ENCODE measurements at regions not wholly inside any gene's neighbourhood (a gene's known extent, or its start where the extent isn't known, plus 50 kb on each side); places are given as distances from the start of the nearest gene placed in this dataset.

GRCh38 chr5:71873191-71873591, 154.1 kb downstream of the CARTPT start:
- Histone ChIP-seq H3K27me3 (ENCODE audit: insufficient read depth, low read length) (no peaks in the 10 kb centered on the region), H3K9ac (ENCODE audit: low read depth, low read length) (no peak overlapping the region), H3K4me1 (ENCODE audit: insufficient read depth, low read length) (no peaks in the 10 kb centered on the region), H3K27ac (ENCODE audit: low read length) (no peak overlapping the region), H3K36me3 (ENCODE audit: insufficient read depth, low read depth, low read length) (no peaks in the 10 kb centered on the region), H3K4me3 (ENCODE audit: low read length) (no peak overlapping the region), H3K9me3 (ENCODE audit: insufficient read depth, low read depth, low read length) (no peaks in the 10 kb centered on the region)

DNA sequence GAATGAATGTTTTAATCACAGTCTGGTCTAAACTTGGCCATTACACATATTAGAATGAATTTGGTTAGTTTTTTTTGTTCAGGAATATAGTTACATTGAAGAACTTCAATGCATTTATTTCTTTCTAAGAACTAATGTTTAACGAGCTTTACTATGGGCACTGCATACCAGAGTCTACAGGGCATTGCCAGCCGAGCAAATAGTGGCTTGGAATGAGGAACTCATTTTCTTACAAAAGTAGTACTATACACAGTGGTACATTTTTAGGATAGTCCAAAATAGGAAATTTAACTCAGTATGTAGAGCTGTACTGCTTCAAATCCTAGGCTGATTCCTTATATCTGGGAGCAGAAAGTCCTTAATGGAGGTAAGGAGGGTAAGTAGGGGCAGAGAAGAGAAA, 155.4 kb downstream of the CARTPT start:
- Histone ChIP-seq H3K36me3 (ENCODE audit: insufficient read depth, low read depth, low read length) (no peaks in the 10 kb centered on the region), H3K27ac (ENCODE audit: low read length) (no peak overlapping the region), H3K4me1 (ENCODE audit: insufficient read depth, low read length) (no peaks in the 10 kb centered on the region), H3K27me3 (ENCODE audit: insufficient read depth, low read length) (no peaks in the 10 kb centered on the region), H3K9ac (ENCODE audit: low read depth, low read length) (no peak overlapping the region), H3K4me3 (ENCODE audit: low read length) (no peak overlapping the region), H3K9me3 (ENCODE audit: insufficient read depth, low read depth, low read length) (no peaks in the 10 kb centered on the region)

DNA sequence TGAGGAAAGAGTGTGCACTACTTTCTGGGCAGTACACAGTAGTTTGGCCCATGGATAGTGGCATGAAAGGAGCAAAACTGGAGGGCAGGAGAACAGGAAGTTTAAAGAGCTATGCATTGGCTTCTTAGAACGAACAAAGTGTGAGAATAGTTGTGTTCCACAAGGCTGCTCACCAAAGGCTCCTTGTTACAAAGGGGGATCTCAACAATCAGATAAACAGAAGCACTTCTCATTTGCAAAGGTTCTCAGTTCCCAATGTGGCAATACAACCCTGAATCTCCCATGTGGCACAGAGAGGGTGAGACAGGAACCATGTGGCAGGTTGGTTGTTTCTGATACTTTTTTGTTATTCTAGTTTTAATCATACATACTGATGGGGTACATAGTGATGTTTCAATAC, 158.4 kb downstream of the CARTPT start:
- H3K36me3 ChIP-seq (ENCODE audit: insufficient read depth, low read depth, low read length): no peaks in the 10 kb centered on the region
- no peaks in the 10 kb centered on the region for H3K4me1 ChIP-seq (ENCODE audit: insufficient read depth, low read length)
- H3K4me3 ChIP-seq (ENCODE audit: low read length): no peak overlapping the region

GRCh38 chr5:71880536-71880935, 161.5 kb downstream of the CARTPT start:
- Histone ChIP-seq H3K9me3 (ENCODE audit: insufficient read depth, low read depth, low read length) (no peaks in the 10 kb centered on the region), H3K4me1 (ENCODE audit: insufficient read depth, low read length) (no peaks in the 10 kb centered on the region), H3K4me3 (ENCODE audit: low read length) (no peak overlapping the region), H3K27ac (ENCODE audit: low read length) (no peak overlapping the region), H3K27me3 (ENCODE audit: insufficient read depth, low read length) (no peaks in the 10 kb centered on the region), H3K36me3 (ENCODE audit: insufficient read depth, low read depth, low read length) (no peaks in the 10 kb centered on the region), H3K9ac (ENCODE audit: low read depth, low read length) (no peak overlapping the region)

More for the DNA sequence above, 158.4 kb downstream of the CARTPT start:
- H3K9ac ChIP-seq (ENCODE audit: low read depth, low read length): no peak overlapping the region
- H3K27ac ChIP-seq (ENCODE audit: low read length): no peak overlapping the region
- H3K9me3 ChIP-seq (ENCODE audit: insufficient read depth, low read depth, low read length): no peaks in the 10 kb centered on the region
- H3K27me3 ChIP-seq (ENCODE audit: insufficient read depth, low read length): no peaks in the 10 kb centered on the region

GRCh38 chr5:71882826-71883741, 164.0 kb downstream of the CARTPT start:
- Histone ChIP-seq H3K36me3 (ENCODE audit: insufficient read depth, low read depth, low read length) (no peaks in the 10 kb centered on the region), H3K27ac (ENCODE audit: low read length) (no peak overlapping the region), H3K9ac (ENCODE audit: low read depth, low read length) (no peak overlapping the region), H3K4me1 (ENCODE audit: insufficient read depth, low read length) (no peaks in the 10 kb centered on the region), H3K27me3 (ENCODE audit: insufficient read depth, low read length) (no peaks in the 10 kb centered on the region), H3K9me3 (ENCODE audit: insufficient read depth, low read depth, low read length) (no peaks in the 10 kb centered on the region), H3K4me3 (ENCODE audit: low read length) (no peak overlapping the region)

DNA sequence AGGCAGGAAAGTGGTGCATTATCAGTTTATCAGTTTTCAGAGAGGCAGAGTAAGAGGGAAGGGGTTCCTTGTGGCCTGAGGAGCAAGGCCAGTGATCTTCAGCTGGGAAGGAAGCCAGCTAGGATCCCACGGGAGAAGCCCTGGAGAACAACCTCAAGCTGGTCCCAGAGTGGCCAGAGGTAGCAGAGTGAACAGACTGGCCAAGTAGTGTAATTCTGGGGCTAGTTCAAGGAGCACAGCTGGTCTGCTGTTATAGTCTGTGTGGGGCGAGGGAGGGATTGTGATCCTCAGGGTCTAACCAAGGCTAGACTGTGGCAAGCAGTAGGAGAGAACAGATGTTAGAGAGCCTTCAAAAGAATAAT, 164.6 kb downstream of the CARTPT start:
- Histone ChIP-seq H3K27ac (ENCODE audit: low read length) (no peak overlapping the region), H3K27me3 (ENCODE audit: insufficient read depth, low read length) (no peaks in the 10 kb centered on the region), H3K36me3 (ENCODE audit: insufficient read depth, low read depth, low read length) (no peaks in the 10 kb centered on the region), H3K4me1 (ENCODE audit: insufficient read depth, low read length) (no peaks in the 10 kb centered on the region), H3K9me3 (ENCODE audit: insufficient read depth, low read depth, low read length) (no peaks in the 10 kb centered on the region), H3K9ac (ENCODE audit: low read depth, low read length) (no peak overlapping the region), H3K4me3 (ENCODE audit: low read length) (no peak overlapping the region)

GRCh38 chr5:71884926-71885325, 165.9 kb downstream of the CARTPT start:
- Histone ChIP-seq H3K9ac (ENCODE audit: low read depth, low read length) (no peak overlapping the region), H3K27me3 (ENCODE audit: insufficient read depth, low read length) (no peaks in the 10 kb centered on the region), H3K9me3 (ENCODE audit: insufficient read depth, low read depth, low read length) (no peaks in the 10 kb centered on the region), H3K36me3 (ENCODE audit: insufficient read depth, low read depth, low read length) (no peaks in the 10 kb centered on the region), H3K4me3 (ENCODE audit: low read length) (no peak overlapping the region), H3K4me1 (ENCODE audit: insufficient read depth, low read length) (no peaks in the 10 kb centered on the region), H3K27ac (ENCODE audit: low read length) (no peak overlapping the region)

- no peaks in the 10 kb centered on the region for H3K4me1 ChIP-seq (ENCODE audit: insufficient read depth, low read length)
- H3K4me3 ChIP-seq (ENCODE audit: low read length): no peak overlapping the region
- H3K9me3 ChIP-seq (ENCODE audit: insufficient read depth, low read depth, low read length): no peaks in the 10 kb centered on the region
- H3K27ac ChIP-seq (ENCODE audit: low read length): no peak overlapping the region
- no peaks in the 10 kb centered on the region for H3K36me3 ChIP-seq (ENCODE audit: insufficient read depth, low read depth, low read length)
- no peak overlapping the region for H3K9ac ChIP-seq (ENCODE audit: low read depth, low read length)
- no peaks in the 10 kb centered on the region for H3K27me3 ChIP-seq (ENCODE audit: insufficient read depth, low read length)
Observed at GRCh38 chr5:71886406-71886805, 167.3 kb downstream of the CARTPT start.

DNA sequence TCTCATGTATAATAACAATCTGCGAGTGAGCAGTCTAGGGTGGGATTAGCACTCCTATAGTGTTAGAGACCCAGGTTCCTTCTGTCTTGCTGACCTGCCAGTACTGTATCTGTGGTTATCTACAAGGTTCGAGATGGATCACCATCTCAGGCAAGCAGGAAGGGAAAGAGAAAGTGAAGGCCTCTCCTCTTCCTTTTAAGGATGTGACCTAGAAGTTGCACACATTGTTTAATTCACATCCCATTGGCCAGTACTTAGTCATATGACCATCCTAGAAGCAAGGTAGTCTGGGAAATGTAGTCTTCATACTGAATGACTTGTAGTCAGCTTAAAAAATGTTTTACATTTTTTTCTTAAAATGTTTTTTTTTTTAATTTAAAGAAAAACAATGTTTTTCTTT, 168.6 kb downstream of the CARTPT start:
- no peak overlapping the region for H3K27ac ChIP-seq (ENCODE audit: low read length)
- no peak overlapping the region for H3K9ac ChIP-seq (ENCODE audit: low read depth, low read length)
- H3K36me3 ChIP-seq (ENCODE audit: insufficient read depth, low read depth, low read length): no peaks in the 10 kb centered on the region
- H3K27me3 ChIP-seq (ENCODE audit: insufficient read depth, low read length): no peaks in the 10 kb centered on the region
- no peak overlapping the region for H3K4me3 ChIP-seq (ENCODE audit: low read length)
- no peaks in the 10 kb centered on the region for H3K9me3 ChIP-seq (ENCODE audit: insufficient read depth, low read depth, low read length)
- peaks cover 9% of the 10 kb centered on the region for H3K4me1 ChIP-seq (ENCODE audit: insufficient read depth, low read length)

DNA sequence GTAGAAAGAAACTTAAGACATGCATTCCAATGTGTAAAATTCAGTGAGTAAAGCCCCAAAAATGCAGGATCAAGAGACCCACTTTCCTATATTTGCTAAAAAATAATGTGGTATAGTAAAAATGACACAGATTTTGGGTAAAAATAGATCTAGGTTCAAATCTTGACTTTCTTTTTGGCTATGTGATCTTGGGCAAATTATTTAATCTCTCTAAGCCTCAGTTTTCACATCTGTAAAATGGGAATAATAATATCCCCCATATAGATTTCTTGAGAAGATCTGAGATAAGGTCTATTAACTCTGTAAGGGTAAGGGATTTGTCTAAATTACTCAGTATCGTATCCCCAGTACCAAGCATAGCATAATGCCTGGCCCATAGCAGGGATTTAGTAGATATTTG, 172.3 kb downstream of the CARTPT start:
- Histone ChIP-seq H3K27ac (ENCODE audit: low read length) (no peak overlapping the region), H3K9ac (ENCODE audit: low read depth, low read length) (no peak overlapping the region), H3K9me3 (ENCODE audit: insufficient read depth, low read depth, low read length) (no peaks in the 10 kb centered on the region)

GRCh38 chr5:71891856-71892255, 172.8 kb downstream of the CARTPT start:
- no peaks in the 10 kb centered on the region for H3K36me3 ChIP-seq (ENCODE audit: insufficient read depth, low read depth, low read length)
- no peak overlapping the region for H3K4me3 ChIP-seq (ENCODE audit: low read length)
- no peaks in the 10 kb centered on the region for H3K27me3 ChIP-seq (ENCODE audit: insufficient read depth, low read length)
- H3K9me3 ChIP-seq (ENCODE audit: insufficient read depth, low read depth, low read length): no peaks in the 10 kb centered on the region
- peaks cover 9% of the 10 kb centered on the region for H3K4me1 ChIP-seq (ENCODE audit: insufficient read depth, low read length)
- H3K9ac ChIP-seq (ENCODE audit: low read depth, low read length): no peak overlapping the region
- H3K27ac ChIP-seq (ENCODE audit: low read length): no peak overlapping the region

More for the DNA sequence above, 172.3 kb downstream of the CARTPT start:
- Histone ChIP-seq H3K27me3 (ENCODE audit: insufficient read depth, low read length) (no peaks in the 10 kb centered on the region), H3K4me1 (ENCODE audit: insufficient read depth, low read length) (peaks cover 9% of the 10 kb centered on the region), H3K4me3 (ENCODE audit: low read length) (no peak overlapping the region), H3K36me3 (ENCODE audit: insufficient read depth, low read depth, low read length) (no peaks in the 10 kb centered on the region)

DNA sequence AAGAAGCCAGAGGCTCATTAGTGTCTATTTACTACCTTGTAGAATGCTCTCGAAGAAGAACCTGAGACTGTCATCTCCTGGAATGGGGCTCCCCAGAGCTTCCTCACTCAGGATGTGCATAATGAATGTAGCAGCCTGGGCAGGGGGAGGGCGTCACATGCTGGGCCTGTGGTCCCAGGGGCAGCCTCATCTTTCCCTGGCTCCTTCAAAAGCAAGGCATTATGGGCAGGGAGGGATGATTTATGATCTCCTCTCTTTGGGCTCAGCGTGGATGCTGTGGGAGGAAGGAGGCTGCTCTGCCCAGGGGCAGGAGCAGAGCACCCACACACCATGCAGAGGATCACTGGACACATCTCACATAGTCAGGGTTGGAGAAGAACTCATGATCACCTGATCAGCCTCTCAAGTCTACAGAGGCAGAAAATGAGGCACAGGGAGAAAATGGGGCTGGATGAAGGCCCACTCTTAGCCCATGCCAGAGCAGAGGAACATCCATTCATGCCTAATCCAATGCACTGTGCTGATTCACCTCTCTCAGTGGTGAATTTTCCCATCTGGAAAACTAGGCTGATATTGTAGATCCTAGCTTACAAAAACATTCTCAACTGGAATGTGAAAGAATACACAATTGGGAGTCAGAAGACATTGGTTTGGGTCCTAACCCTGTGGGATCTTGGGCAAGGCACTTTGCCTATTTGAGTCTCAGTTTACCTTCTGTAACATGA, 173.7 kb downstream of the CARTPT start:
- Histone ChIP-seq H3K4me1 (ENCODE audit: insufficient read depth, low read length) (peaks cover 9% of the 10 kb centered on the region), H3K27ac (ENCODE audit: low read length) (no peak overlapping the region), H3K9ac (ENCODE audit: low read depth, low read length) (no peak overlapping the region), H3K27me3 (ENCODE audit: insufficient read depth, low read length) (no peaks in the 10 kb centered on the region), H3K9me3 (ENCODE audit: insufficient read depth, low read depth, low read length) (no peaks in the 10 kb centered on the region), H3K36me3 (ENCODE audit: insufficient read depth, low read depth, low read length) (no peaks in the 10 kb centered on the region), H3K4me3 (ENCODE audit: low read length) (no peak overlapping the region)

Measured in iPS-20b (cell line).